NCI-H774 (cell line): ENCODE measurements at regions not wholly inside any gene's neighbourhood (a gene's known extent, or its start where the extent isn't known, plus 50 kb on each side); places are given as distances from the start of the nearest gene placed in this dataset.

Experiments used
- DNase-seq: peaks from one replicate; lab custom pipeline; 2025; lab: John Stamatoyannopoulos, UW

GRCh38 chr4:43345323-43345925 lies 452.9 kb downstream of the GRXCR1 start:
- DNase-seq: no peak

DNA sequence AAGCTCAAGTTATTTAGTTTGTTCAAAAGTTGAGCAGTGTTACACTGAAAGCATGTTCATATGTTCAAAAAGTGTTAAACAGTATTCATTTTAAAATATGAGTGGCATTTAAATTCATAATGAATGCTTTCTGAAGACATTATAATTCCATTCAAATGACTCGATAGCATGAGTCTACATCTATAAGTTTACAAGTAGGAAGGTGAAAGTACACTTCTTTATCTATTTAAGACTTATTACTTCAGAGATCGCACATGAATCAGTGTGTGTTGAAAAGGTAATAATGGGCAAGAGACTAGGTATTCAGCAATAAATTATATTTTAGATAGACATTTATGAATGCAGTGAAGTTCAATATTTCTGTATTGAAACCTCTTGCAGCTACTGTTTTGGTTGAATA lies 456.1 kb downstream of the GRXCR1 start:
- no peak for DNase-seq

- DNase-seq: no peak
Observed at GRCh38 chr4:43351970-43352806, 459.7 kb downstream of the GRXCR1 start.

- DNase-seq: no peak
Observed at GRCh38 chr4:43352859-43353258, 460.3 kb downstream of the GRXCR1 start.

DNA sequence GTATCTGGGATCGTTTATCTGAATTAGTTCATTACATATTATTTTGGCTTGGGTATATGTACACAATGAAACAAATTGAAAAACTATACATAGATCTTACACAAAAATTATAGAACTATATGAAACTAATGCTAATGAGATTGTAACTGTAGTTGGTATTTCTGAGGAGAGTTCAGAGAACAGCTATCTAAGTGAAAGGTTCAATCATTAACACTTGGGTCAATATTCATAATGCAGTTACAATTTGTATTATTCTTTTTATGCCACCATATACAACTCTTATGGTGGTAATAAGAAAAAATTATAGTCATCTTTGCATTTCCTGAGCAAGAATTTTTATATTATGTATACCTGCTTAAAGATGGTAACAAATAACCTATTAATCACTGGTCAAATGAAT lies 461.0 kb downstream of the GRXCR1 start:
- no peak for DNase-seq

DNA sequence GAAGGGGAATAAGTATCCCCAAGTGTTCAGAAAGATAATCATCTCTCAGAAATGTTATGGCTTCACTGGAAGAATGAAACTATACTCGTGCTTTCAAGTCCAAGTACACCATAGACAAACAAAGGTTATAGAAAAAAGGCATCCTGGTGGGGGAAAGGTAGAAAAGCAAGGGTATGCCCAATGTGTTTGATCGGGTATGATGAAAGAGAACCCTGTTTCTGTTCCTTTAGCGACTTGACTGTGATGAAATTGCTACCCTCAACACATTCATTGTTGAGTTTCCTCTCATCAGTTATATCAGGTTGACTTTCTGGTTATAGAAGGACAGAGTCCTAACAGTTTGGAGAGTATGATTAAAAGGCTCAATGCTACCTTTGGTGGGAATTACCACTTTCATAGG lies 464.3 kb downstream of the GRXCR1 start:
- DNase-seq: no peak

DNA sequence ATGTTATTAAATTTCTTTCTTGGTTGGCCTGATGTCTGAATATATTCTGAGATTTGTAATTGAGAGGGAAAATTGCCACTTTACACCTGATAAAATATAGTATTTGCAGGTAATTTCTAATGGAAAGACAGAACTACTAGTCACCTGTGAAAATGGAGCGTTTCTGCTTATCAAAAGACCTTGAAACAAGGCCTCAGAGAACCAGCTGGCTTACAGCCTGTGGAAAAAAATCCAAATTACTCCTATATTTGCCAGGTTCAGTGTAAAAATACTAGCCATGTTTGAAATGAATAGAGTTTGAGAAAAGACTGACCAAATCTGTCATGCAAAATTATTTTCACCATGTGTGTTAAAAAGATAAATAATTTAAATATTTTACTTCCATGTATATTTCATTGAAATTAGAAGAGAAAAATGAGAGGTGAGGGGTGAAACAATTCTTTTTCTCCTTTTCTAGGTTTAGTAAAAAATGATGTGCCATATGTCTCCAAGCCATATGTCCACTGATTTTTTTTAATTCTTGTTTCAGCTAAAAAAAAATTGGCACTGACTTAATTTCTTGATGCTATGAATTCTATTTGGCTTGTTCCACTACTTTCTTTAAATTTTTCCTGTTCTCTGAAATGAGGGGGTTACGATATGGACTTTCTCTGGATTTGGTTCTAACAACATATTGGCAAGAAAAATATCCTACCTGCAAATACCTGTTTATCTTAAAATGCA lies 464.9 kb downstream of the GRXCR1 start:
- DNase-seq: no peak

- peak; percentile 2 for DNase-seq
Observed at GRCh38 chr4:43360296-43360695, 467.8 kb downstream of the GRXCR1 start.

DNA sequence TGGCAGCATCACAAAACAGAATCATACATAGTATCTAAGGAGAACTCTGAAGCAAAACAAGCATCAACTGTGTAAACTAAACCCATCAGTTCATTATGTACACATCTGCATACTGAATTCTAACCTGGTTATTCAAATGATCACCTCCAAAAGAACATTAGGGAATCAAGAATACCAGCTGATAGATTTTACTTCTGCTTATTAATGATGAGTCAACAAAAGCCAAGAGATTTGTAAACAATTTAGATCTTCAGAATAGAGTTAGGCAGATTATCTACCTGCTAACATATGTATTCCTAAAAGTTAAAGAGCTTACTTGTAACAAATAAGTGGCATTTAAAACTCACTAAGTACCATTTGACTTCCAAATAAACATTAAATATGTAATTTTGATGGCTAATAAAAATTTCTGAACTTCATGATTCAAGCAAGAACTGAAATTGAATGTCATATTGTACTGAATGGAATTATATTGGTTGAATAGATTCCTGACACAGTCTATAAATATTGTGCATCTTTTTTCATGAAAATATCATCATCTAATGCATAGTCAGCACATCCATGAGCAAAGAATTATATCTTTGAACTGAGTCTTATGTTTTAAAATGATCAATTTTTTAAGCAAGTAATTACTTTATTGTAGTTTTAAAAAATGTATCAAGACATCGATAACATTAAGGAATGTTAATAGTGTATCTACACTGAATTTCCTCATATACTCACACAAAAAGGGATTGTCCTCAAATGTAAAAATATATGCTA lies 470.5 kb downstream of the GRXCR1 start:
- no peak for DNase-seq

DNA sequence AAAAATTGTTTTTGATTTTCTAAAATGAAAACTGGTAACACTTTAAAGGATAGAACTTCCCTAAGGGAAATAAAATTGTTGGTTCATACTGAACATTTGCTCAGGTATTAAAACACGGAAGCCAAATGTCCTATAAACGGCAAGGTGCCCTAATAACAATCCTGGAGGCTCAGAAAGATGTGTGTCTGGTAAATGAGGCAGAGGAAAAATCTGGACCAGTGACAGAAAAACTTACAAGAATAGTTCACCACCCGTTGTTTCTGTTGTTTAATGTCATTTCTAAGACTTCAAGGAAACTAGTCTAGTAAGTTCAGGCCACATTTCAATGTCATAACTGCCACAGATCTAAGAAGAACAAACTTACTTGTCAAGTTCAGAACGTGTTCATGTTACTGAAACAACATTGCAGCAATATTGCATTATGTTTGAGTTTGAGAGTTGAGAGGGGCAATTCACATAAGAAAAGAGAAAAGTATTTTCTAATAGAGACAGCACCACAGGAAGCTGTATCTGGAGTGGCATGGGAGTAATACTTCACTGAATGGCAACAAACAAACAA lies 476.6 kb downstream of the GRXCR1 start:
- DNase-seq: no peak

- no peak for DNase-seq
Observed at GRCh38 chr4:43373201-43373600, 480.7 kb downstream of the GRXCR1 start.

GRCh38 chr4:43374216-43374751 lies 481.8 kb downstream of the GRXCR1 start:
- no peak for DNase-seq

DNA sequence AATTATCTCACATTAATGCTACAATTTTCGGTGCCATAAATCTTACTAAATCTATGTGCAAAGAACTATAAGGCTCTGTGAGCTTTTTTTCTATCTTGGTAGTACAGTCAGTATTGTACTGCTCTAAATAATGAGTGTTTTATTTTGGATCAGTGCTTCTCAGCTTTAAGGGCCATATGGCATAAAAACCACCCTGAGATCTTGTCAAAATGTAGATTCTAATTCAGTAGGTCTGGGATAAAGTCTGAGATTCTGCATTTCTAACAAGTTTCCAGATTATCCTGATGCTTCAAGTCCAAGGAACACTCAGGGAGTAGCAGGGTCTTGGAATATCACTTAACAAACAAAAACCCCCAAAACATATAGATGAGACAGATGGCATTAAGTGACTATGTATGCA lies 486.5 kb downstream of the GRXCR1 start:
- no peak for DNase-seq

DNA sequence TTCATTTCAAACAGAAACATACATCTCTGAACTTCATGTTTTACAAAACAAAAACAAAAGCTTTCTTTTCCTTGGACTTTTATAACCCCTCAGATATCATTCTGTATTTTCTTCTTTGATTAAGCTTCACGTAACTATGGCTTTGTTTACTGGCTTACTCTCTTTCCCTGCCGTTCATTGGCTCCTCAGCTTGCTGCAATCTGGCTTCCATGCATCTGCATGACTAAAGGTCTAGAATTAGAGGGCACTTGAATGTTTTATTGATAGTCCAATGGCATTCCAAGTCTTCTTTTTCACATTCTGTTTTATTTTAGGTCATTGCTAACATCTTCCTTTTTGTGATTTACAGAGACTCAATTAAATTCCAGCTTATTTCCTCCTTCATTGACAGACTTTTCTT lies 487.6 kb downstream of the GRXCR1 start:
- no peak for DNase-seq

DNA sequence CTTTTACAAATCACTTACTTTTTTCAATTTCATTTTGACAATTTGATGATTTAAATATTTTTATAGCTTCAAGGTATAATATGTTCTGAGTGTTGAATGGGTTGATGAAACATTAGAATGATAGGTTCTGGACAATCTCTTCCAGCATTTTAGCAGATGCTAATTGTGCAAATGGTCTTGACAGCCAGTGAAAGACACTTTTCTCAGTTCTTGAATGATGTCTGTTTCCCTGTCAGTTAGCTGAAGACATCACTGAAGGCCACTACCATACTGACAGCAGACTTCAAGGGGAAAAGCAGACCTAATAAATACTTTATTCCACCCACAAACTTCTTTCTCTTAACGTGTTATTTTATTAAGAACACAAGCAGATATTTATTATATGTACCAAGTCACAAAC lies 498.6 kb downstream of the GRXCR1 start:
- no peak for DNase-seq

DNA sequence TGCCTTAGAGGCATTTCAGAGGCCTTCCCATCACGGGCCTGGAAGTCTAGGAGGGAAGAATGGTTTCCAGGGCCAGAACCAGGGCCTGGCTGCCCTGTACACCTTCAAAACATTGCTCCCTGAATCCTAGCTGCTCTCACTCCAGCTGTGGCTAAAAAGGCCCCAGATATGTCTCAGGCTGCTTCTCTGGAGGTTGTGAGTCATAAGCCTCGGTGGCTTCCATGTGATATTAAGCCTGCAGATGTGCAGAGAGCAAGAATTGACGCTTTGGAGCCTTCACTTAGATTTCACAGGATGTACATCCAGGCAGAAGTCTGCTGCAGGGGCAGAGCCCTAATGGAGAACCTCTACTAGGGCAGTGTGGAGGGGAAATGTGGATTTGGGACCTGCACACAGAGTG lies 502.5 kb downstream of the GRXCR1 start:
- no peak for DNase-seq

- DNase-seq: no peak
Observed at GRCh38 chr4:43399726-43400125, 507.2 kb downstream of the GRXCR1 start.

DNA sequence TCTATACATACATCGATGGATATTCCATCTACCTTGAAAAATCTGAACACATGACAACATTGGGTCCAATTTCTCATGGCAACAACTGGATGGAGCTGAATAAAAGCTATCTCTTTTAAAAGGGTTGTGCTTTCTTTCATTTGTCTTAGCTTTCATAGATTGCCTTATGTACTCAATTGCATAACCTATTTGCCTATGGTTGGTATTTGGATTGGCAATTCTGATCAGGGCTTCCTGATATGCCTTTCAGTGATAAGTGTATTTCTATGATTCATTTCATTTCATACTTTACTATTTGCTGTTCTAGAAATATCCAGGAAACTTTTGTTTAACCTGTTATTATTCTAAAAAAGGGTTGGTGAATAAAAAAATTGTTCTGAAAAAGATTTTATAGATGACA lies 509.9 kb downstream of the GRXCR1 start:
- DNase-seq: no peak

GRCh38 chr4:43410636-43411035 lies 518.1 kb downstream of the GRXCR1 start:
- no peak for DNase-seq

DNA sequence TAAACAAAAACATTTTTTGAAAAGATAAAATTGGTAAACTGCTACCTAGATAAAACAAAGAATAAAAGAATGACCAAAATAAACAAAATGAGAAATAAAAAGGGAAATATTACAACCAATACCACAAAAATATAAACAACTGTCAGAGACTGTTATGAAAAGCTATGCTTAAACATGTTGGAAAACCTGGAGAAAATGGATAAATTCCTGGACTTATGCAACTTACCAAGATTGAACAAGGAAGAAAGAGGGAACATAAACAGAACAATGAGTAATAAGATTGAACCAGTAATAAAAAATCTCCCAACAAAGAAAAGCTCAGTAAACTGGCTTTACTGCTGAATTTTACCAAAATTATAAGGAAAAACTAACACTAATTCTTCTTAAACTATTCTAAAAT lies 518.7 kb downstream of the GRXCR1 start:
- DNase-seq: no peak

DNA sequence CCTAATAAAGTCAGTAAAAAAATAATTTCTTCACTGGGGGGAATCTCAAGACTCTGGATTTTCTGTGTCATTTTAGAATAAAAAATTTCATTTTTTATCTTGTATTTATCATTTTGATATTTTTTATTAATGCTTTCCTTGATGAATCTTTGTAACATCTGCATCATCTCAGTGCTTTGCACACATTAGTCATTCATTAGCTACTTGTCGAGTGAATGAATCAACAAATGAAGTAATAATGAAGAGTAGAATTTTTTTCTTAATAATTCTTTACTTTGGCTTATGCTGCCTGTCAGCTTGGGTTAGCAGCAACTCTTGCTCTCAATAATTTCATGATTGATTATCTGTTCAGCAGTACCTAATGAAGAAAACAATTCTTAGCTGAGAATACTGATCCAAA lies 530.8 kb downstream of the GRXCR1 start:
- DNase-seq: no peak

GRCh38 chr4:43425206-43425605 lies 532.7 kb downstream of the GRXCR1 start:
- no peak for DNase-seq
